GM21786 (cell line): ENCODE measurements at regions not wholly inside any gene's neighbourhood (a gene's known extent, or its start where the extent isn't known, plus 50 kb on each side); places are given as distances from the start of the nearest gene placed in this dataset.

Experiments used
- ATAC-seq: cut with Tn5 transposase; IDR thresholded peaks from one replicate; pipeline ENCODE4 v1.9.1; 2021; ENCODE audit not compliant: unreplicated experiment

GRCh38 chr4:181659202-181659601 is 584.0 kb upstream of the TENM3 start:
- ATAC-seq, result peak; percentile 48

GRCh38 chr4:181659876-181660275 is 583.3 kb upstream of the TENM3 start:
- no peak for ATAC-seq

GRCh38 chr4:181661090-181661489 is 582.1 kb upstream of the TENM3 start:
- no peak for ATAC-seq

- ATAC-seq, result no peak
Observed at GRCh38 chr4:181661923-181662322, 581.3 kb upstream of the TENM3 start.

GRCh38 chr4:181662383-181662782 is 580.8 kb upstream of the TENM3 start:
- ATAC-seq, result no peak

GRCh38 chr4:181670506-181670905 is 572.7 kb upstream of the TENM3 start:
- no peak for ATAC-seq

GRCh38 chr4:181671672-181672071 is 571.5 kb upstream of the TENM3 start:
- no peak for ATAC-seq

GRCh38 chr4:181672751-181673150 is 570.5 kb upstream of the TENM3 start:
- ATAC-seq, result no peak

GRCh38 chr4:181674315-181674875 is 568.8 kb upstream of the TENM3 start:
- ATAC-seq, result no peak

GRCh38 chr4:181676546-181676945 is 566.7 kb upstream of the TENM3 start:
- no peak for ATAC-seq

GRCh38 chr4:181677201-181677600 is 566.0 kb upstream of the TENM3 start:
- ATAC-seq, result no peak

GRCh38 chr4:181677621-181678020 is 565.6 kb upstream of the TENM3 start:
- no peak for ATAC-seq

- ATAC-seq, result no peak
Observed at GRCh38 chr4:181679754-181680153, 563.4 kb upstream of the TENM3 start.

- ATAC-seq, result no peak
Observed at GRCh38 chr4:181682367-181683047, 560.7 kb upstream of the TENM3 start.

- no peak for ATAC-seq
Observed at GRCh38 chr4:181684310-181684709, 558.9 kb upstream of the TENM3 start.

- ATAC-seq, result no peak
Observed at GRCh38 chr4:181685461-181685860, 557.7 kb upstream of the TENM3 start.

GRCh38 chr4:181685911-181686310 is 557.3 kb upstream of the TENM3 start:
- ATAC-seq, result no peak

- no peak for ATAC-seq
Observed at GRCh38 chr4:181687116-181687515, 556.1 kb upstream of the TENM3 start.

- no peak for ATAC-seq
Observed at GRCh38 chr4:181688432-181688831, 554.8 kb upstream of the TENM3 start.

GRCh38 chr4:181688872-181689271 is 554.3 kb upstream of the TENM3 start:
- no peak for ATAC-seq

- ATAC-seq, result no peak
Observed at GRCh38 chr4:181690498-181690897, 552.7 kb upstream of the TENM3 start.

- no peak for ATAC-seq
Observed at GRCh38 chr4:181692965-181693364, 550.2 kb upstream of the TENM3 start.

- ATAC-seq, result no peak
Observed at GRCh38 chr4:181693517-181693916, 549.7 kb upstream of the TENM3 start.
